Frontal cortex (tissue), 3 donors: ENCODE measurements at regions not wholly inside any gene's neighbourhood (a gene's known extent, or its start where the extent isn't known, plus 50 kb on each side); places are given as distances from the start of the nearest gene placed in this dataset.

Experiments used
- DNase-seq, 2 donors: peaks; one replicate each; pipeline ENCODE4 v3.0.0; 2012; ENCODE audit warnings: low spot score in 2 of 2
- FAIRE-seq: peaks from 2 replicates; lab custom pipeline; 2012; peaks lifted over from hg19 to GRCh38; lab: Jason Lieb, UNC
- donor health status: control.
- donor health status: control.
- donor health status: control.

GRCh38 chr5:82785882-82786509 lies 291.2 kb downstream of the TMEM167A start:
- DNase-seq: no peak
- FAIRE-seq: no peak

DNA sequence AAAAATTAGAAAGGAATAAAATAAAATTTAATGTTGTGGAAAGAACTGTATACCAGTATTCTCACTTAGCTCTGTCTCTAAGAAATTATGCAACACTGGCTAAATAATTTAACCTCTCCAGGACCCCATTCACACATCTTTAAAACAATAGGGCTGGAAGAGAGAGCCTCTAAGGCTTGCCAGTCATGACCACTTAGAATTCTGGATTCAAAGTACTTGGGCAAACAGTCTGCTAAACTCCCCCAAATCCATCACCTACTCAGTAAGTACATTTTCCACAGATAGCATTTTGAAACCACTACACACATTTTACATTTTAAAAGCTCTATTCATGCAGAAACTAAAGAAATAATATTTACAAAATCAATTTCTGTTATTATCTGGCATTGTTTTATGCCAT lies 291.7 kb downstream of the TMEM167A start:
- DNase-seq (no peak), FAIRE-seq (no peak)

DNA sequence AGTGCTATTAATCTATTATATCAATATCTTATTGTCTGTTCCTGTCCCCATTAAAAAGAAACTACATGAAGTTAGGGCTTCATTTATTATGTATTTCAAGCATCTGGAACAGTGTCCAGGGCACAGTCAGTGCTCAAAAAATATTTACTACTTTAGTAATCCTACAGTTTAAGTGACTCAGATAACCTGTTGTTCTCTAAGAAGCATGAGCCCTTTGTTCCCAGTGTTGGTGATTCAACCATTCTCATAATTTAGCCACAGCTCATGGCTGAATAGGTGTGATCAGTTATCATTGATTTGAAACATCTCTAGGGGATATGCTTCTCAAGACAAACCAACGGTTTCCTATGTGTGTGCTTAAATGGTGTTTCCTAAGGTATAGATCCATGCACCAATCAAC lies 292.7 kb downstream of the TMEM167A start:
- DNase-seq: no peak

DNA sequence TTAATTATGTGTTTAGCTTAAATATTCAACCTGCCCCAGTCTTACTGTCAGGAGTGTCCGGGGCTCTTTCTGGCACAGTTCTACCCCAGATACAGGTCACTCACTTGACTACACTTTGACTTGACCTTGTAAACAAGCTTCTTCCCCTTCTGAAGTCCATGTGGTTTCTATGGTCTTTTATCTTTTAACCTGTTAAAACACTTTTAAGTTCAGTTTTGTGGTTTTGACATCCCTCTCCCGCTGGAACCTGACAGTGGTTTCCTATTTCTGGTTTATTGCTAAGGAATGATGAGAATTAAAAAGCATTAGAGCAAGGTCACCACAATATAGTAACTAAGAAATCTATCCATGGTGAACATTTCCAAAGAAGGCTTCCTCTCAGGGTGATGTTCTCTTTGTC lies 300.1 kb downstream of the TMEM167A start:
- FAIRE-seq (no peak), DNase-seq (no peak)

More for the DNA sequence above, 292.7 kb downstream of the TMEM167A start:
- no peak for FAIRE-seq

GRCh38 chr5:82772281-82772680 lies 304.9 kb downstream of the TMEM167A start:
- DNase-seq (no peak), FAIRE-seq (no peak)

GRCh38 chr5:82766206-82766605 lies 311.0 kb downstream of the TMEM167A start:
- FAIRE-seq (no peak), DNase-seq (no peak)

GRCh38 chr5:82765765-82766164 lies 311.4 kb downstream of the TMEM167A start:
- no peak for DNase-seq
- no peak for FAIRE-seq

DNA sequence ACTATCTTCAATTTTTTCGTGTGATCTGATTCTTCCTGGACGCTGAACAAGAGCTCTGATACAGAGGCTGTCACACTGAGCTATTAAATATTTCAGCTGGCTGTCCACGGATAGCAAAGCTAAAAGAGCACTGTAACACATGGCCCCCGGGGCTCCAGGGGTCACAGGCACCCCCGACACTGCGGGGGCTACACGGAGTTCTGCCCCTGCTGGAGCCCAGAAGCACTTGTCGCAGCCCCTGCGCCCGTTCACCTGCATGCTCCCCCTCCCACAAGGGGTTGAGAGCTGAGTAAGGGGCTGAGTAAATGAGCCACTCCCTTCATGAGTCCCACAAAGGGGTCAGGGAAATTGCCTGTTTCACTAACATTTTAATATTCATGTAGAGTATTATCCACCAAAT lies 316.3 kb downstream of the TMEM167A start:
- no peak for FAIRE-seq
- no peak for DNase-seq

DNA sequence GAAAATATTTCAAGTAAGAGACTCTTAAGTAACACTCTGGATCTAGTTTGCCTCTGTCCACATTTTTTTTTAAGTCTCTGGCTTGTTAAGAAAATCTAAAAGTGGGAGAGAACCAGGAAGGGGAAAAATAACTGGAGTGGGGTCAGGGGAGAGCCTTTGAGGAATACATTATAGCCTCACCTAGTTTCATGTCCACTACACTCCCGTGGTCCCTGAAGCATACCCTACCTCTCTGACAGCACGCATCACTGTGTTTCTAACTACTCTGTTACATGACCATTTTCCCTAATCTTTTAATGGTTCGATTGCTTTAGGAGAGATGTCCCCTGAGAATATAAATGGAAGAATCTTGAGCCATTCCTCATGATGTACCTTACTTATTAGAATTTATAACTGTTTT lies 318.3 kb downstream of the TMEM167A start:
- DNase-seq: no peak
- no peak for FAIRE-seq

- no peak for DNase-seq
- no peak for FAIRE-seq
Measured at GRCh38 chr5:82754759-82755158, 322.4 kb downstream of the TMEM167A start.

GRCh38 chr5:82754036-82754746 lies 323.0 kb downstream of the TMEM167A start:
- DNase-seq (no peak), FAIRE-seq (no peak)

GRCh38 chr5:82753374-82753773 lies 323.8 kb downstream of the TMEM167A start:
- DNase-seq: no peak
- no peak for FAIRE-seq

DNA sequence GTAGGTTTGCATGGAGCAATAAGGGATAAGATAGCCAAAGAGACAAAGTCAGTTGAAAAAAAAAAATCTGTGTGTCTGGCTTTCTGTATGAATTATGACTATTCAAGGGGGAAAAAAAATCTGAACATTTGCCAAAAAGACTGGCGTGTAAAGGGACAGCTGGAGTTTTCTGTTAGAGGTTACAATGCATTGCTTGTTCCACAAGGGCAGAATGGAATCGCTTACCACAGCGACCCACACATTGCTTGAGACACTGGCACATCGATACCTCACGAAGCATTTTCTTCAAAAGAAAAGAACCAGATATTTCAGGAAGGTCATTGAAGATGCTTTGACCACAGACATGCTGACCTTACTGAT lies 327.8 kb downstream of the TMEM167A start:
- peak in 1 of 2 donors; percentile 23 for DNase-seq
- no peak for FAIRE-seq

DNA sequence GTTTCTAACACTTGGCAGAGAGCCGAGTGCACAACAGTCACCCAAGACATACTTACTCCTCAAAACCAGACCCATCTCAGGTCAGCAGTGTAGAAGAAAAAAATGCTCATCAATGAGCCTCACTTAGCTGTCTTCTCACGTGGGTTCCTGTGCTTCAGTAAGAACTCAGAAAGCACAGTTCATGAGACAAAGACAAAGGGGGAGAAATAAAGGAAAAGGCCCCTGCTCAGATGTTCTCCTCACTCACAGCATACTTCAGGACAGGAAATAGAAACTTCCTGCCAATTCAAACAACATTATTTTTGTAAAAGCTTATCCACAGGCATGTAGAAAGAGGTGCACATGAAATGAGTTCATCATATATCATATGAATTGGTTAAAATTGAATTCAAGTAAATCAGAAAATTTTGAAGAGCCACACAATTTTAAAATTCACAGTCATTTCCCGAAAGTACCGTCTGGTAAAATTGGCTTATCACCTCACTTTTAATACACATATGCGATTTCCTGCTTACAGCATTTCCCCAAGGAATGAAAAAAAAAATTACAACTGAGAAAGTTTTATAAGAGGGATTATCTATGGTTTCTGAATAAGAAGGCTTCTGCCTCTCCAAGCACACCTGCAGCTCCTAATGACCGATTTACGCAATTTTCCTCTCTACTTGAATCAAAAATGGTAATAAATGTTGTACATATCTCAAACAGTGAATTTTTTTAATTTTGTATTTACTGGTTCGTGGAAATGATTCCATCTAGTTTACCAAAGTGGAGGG lies 328.3 kb downstream of the TMEM167A start:
- DNase-seq (no peak), FAIRE-seq (no peak)

- no peak for FAIRE-seq
- DNase-seq: no peak
Measured at GRCh38 chr5:82747986-82748385, 329.2 kb downstream of the TMEM167A start.

DNA sequence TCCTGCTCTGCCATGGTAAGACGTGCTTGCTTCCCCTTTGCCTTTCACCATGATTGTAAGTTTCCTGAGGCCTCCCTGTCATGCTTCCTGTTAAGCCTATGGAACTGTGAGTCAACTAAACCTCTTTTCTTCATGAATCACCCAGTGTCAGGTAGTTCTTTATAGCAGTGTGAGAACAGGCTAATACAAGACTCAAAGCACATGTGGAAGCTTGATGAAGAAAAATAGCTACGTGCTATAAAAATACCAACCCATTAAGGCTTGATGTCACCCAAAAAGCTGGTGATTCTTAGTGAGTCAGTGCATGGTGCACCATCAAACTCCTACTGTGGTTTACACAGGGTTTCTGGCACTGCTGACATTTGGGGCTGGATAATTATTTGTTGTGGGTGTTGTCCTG lies 332.2 kb downstream of the TMEM167A start:
- FAIRE-seq (no peak), DNase-seq (no peak)

DNA sequence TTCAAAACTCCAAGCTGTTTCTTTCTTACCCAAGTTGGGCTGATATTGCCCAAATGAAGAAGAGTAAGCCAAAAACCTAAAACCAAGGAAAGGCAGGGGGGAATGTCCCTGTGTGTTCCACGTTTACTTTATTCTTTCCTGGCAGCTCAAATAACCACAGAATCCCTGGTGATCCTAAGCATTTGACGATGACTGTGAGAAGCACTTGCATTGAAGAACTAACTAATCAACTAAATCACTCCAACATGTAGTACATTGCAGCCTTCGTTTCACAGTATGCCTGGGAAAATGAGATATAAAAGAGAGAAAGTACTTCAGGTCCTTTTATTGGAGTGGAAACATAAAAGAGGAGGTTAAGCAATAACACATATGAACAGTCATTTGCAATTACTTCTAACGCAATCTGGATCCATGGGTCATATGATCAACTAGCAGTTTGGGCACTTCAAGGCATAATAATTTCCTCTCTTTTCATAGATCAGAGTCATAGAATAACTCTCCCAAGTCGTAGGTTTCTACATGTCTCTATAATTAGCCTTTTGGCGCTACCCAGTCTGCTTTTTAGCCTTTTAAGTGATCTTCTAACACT lies 338.4 kb downstream of the TMEM167A start:
- DNase-seq (no peak), FAIRE-seq (no peak)

DNA sequence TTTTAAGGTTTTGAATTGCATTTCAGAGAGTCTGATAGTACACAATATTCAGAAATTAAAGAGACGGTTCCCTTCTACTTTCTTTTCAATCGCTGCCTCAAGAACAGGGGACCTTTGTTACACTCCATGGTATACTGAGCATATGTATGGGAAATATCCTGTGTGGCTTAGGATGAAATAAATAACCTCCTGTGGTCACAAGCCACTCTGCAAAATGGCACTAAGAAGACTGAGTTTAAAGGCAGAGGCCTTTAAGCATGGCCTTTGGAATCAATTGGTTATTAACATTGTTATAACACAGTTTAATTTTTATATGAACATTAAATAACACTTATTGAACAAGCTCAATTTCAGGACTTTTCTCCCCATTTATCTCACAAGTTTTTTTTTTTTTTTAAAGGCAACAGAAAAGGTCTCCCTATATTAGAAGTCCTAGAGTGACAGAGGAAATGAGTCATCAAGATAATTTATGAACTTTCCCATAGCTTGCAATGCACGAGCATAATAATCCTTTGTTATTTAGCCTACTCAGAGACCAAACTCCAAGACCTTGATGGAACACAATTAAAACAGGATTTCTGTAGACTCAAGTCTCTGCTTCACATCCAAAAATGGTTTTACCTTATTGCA lies 341.9 kb downstream of the TMEM167A start:
- FAIRE-seq (no peak), DNase-seq (no peak)

DNA sequence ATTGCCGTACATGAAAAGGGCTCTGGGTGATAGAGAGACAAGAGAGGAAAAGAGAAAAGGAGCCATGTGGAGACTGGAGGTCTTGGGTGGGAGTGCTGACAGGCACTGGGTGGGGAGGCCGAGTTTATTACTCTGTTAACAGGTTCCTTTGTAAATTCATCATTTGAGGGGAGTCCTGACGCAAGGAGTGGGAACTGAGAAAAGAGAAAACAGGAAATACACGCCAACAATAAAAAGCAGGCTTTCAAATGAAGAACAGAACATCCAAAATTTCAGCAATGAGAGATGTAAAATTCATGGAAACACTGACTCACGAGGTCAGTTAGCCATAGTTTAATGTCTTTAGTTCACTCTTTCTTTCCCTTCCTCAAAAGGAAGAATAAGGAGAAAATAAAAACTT lies 342.8 kb downstream of the TMEM167A start:
- DNase-seq (no peak), FAIRE-seq (no peak)

DNA sequence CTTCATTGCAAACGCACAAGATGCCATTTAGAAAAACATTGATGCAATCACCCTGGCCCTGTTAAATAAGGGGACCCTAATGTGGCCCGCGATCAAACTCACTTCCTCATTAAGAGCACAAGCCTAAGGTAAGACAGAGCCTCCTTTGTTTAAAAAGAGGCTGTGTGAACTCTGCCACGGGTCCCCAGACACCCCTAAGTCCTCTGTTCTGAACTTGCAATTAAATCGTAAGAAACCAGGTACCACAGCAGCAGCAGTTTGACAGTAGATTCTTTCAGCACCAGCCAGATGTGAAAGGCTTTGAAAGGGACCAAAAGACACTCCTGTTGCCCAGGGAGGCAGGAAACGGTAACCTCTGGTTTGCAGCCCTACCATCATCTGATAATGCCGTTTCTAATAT lies 346.3 kb downstream of the TMEM167A start:
- DNase-seq (no peak), FAIRE-seq (no peak)
